Astrocyte (in vitro differentiated cells and primary cell): ENCODE measurements at regions not wholly inside any gene's neighbourhood (a gene's known extent, or its start where the extent isn't known, plus 50 kb on each side); places are given as distances from the start of the nearest gene placed in this dataset.
"Not testable (repeated sequence)": the region's sequence is repeated elsewhere in the genome, so short reads cannot be mapped to it uniquely, and the experiment has no call there.

Experiments used
- DNase-seq: peaks from one replicate; pipeline ENCODE4 v3.0.0-alpha.2; 2010; ENCODE audit warnings: low read depth
- FAIRE-seq: peaks from 2 replicates; lab custom pipeline; 2011; peaks lifted over from hg19 to GRCh38; lab: Jason Lieb, UNC
- H2AFZ ChIP-seq: 2 replicates; pipeline ENCODE4 v1.6.0; 2012; ENCODE audit warnings: low read depth, low read length, inconsistent platforms
- H3K27ac ChIP-seq: 2 replicates; pipeline ENCODE4 v1.5.1; 2011; ENCODE audit warnings: low read depth, low read length, inconsistent platforms
- H3K27me3 ChIP-seq: 2 replicates; pipeline ENCODE4 v1.6.0; 2011; ENCODE audit warnings: low read length, inconsistent platforms; ENCODE audit not compliant: insufficient read depth
- H3K36me3 ChIP-seq: 2 replicates; pipeline ENCODE4 v1.5.1; 2011; ENCODE audit warnings: low read length, inconsistent platforms; ENCODE audit not compliant: insufficient read depth
- H3K4me1 ChIP-seq: 2 replicates; pipeline ENCODE4 v1.5.1; 2011; ENCODE audit warnings: low read length, inconsistent platforms; ENCODE audit not compliant: insufficient read depth
- H3K4me2 ChIP-seq: 2 replicates; pipeline ENCODE4 v1.6.0; 2012; ENCODE audit warnings: low read length, inconsistent platforms
- H3K4me3 ChIP-seq: 2 replicates; pipeline ENCODE4 v1.5.1; 2011; ENCODE audit warnings: low read depth, mild to moderate bottlenecking, low read length, inconsistent platforms; ENCODE audit not compliant: insufficient read depth
- H3K79me2 ChIP-seq: 2 replicates; pipeline ENCODE4 v1.6.0; 2012; ENCODE audit warnings: mild to moderate bottlenecking, low read length, inconsistent platforms; ENCODE audit not compliant: insufficient read depth
- H3K9ac ChIP-seq: 2 replicates; pipeline ENCODE4 v1.6.0; 2012; ENCODE audit warnings: mild to moderate bottlenecking, low read length, inconsistent platforms
- H3K9me3 ChIP-seq: 2 replicates; pipeline ENCODE4 v1.5.1; 2012; ENCODE audit warnings: low read depth, mild to moderate bottlenecking, low read length, inconsistent platforms; ENCODE audit not compliant: insufficient read depth
- H4K20me1 ChIP-seq: 2 replicates; pipeline ENCODE4 v1.6.0; 2012; ENCODE audit warnings: low read length, inconsistent platforms; ENCODE audit not compliant: insufficient read depth
- H3K27ac Mint-ChIP-seq: one replicate; pipeline ENCODE4 v1.8.0; 2021; ENCODE audit warnings: mild to moderate bottlenecking, mixed read lengths; ENCODE audit not compliant: unreplicated experiment
- H3K27me3 Mint-ChIP-seq: one replicate; pipeline ENCODE4 v1.8.0; 2021; ENCODE audit warnings: low read depth, mixed read lengths; ENCODE audit not compliant: unreplicated experiment
- H3K36me3 Mint-ChIP-seq: one replicate; pipeline ENCODE4 v1.8.0; 2021; ENCODE audit warnings: low read depth, mixed read lengths; ENCODE audit not compliant: unreplicated experiment
- H3K4me1 Mint-ChIP-seq: one replicate; pipeline ENCODE4 v1.8.0; 2021; ENCODE audit warnings: low read depth, mixed read lengths; ENCODE audit not compliant: unreplicated experiment
- H3K4me3 Mint-ChIP-seq: one replicate; pipeline ENCODE4 v1.8.0; 2021; ENCODE audit warnings: mild to moderate bottlenecking, moderate library complexity, mixed read lengths; ENCODE audit not compliant: unreplicated experiment
- H3K9me3 Mint-ChIP-seq: one replicate; pipeline ENCODE4 v1.8.0; 2021; ENCODE audit warnings: mild to moderate bottlenecking, mixed read lengths; ENCODE audit not compliant: unreplicated experiment

DNA sequence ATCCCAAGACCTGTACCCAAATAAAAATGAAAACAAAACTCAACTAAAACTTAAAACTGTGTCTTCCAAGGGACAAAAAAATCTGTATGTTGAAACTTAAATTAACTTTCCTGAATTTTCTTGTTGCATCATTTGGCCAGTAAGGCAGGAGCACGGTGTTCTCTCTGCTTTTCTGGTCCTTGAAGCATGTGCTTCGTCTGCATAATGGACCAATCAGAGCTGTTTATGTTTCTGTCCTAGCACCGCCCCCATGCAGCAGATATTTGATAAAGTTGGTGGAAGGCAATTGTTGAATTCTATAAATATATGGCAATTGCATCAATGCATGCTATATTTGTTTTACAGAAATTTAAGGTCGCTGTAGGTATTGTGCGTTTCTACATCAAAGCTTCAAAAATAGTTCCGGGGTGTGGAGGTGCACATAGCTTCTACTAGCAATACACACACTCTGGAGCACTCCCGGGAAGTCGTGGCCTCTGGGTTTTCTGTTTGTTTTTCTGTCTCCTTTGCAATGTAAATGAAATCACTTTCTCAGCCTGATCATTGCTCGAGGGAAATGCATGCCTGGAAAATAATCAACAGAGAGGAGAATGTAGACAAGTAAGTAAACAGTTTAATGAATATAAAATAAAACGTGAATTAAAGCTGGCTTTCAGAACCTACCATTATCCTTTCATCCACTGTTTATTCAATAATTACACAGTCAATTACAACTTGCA lies 206.3 kb downstream of the BCAS1 start:
- not testable (repeated sequence) for H3K36me3 ChIP-seq, H3K27me3 ChIP-seq, H2AFZ ChIP-seq, H3K9ac ChIP-seq, H3K27ac Mint-ChIP-seq, FAIRE-seq, H4K20me1 ChIP-seq, H3K9me3 ChIP-seq, H3K4me2 ChIP-seq, H3K9me3 Mint-ChIP-seq, H3K36me3 Mint-ChIP-seq, H3K27me3 Mint-ChIP-seq, DNase-seq, H3K4me3 ChIP-seq, H3K27ac ChIP-seq, H3K79me2 ChIP-seq, H3K4me3 Mint-ChIP-seq
- H3K4me1 ChIP-seq = peaks cover 19% of the 10 kb centered on the region
- peaks cover 23% of the 10 kb centered on the region for H3K4me1 Mint-ChIP-seq

DNA sequence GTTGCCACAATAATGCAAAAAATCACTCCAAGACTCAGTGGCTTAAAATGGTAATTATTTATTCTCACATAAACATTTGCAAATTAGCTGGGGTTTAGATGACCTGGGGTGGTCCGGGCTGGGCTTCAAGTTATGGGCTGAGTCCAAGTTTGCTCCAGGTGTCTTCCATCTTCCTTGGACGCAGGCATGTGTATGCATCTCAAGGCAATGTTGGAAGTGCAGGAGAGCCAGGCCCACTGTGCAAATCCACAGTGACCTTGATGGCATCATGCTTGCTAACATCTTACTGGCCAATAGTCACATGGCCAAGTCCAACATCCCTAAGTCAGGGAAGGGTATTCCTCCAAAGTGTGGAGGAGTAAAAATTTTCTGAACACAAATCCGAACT lies 206.9 kb downstream of the BCAS1 start:
- H3K36me3 Mint-ChIP-seq, H3K27me3 ChIP-seq, H3K27ac Mint-ChIP-seq, H3K9me3 Mint-ChIP-seq, H3K4me3 ChIP-seq, H2AFZ ChIP-seq, DNase-seq, H3K27me3 Mint-ChIP-seq, H3K9me3 ChIP-seq, H3K27ac ChIP-seq, H3K9ac ChIP-seq, H3K4me2 ChIP-seq, H3K4me3 Mint-ChIP-seq, H4K20me1 ChIP-seq, H3K36me3 ChIP-seq, FAIRE-seq, H3K79me2 ChIP-seq: not testable (repeated sequence)
- peaks cover 23% of the 10 kb centered on the region for H3K4me1 Mint-ChIP-seq
- peaks cover 19% of the 10 kb centered on the region for H3K4me1 ChIP-seq

DNA sequence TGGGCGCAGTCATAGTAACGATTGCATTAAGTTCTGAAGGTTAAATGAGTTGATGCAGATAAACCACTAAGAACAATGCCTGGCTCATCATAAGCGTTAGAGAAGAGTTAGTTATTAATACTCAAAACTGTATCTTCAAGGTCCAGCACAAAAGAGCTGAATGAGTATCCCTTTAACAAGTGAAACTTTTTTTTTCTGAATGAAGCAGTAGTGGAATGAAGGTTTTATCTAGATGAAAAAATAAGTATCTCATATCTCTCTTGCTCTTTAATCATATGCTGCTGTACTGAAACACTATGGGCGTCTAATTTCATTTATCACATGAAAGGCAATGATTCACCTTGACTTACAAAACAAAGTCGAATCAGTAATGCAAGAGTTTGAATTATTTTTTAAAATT lies 207.4 kb downstream of the BCAS1 start:
- not testable (repeated sequence) for DNase-seq

DNA sequence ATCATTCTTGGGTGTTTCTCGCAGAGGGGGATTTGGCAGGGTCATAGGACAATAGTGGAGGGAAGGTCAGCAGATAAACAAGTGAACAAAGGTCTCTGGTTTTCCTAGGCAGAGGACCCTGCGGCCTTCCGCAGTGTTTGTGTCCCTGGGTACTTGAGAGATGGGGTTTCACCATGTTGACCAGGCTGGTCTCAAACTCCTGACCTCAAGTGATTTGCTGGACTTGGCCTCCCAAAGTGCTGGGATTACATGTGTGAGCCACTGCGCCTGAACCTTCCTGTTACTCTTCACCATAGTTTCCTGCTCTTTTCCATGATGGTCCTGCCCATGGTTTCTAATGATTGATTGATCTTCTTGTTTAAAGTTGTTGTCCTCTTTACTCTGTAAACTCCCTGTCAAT lies 207.9 kb downstream of the BCAS1 start:
- not testable (repeated sequence) for H3K27me3 ChIP-seq, FAIRE-seq, H3K79me2 ChIP-seq, H3K27me3 Mint-ChIP-seq, H3K4me3 Mint-ChIP-seq, H3K9ac ChIP-seq, DNase-seq, H3K4me2 ChIP-seq, H2AFZ ChIP-seq, H4K20me1 ChIP-seq, H3K9me3 Mint-ChIP-seq, H3K36me3 ChIP-seq, H3K27ac Mint-ChIP-seq, H3K27ac ChIP-seq, H3K9me3 ChIP-seq, H3K36me3 Mint-ChIP-seq, H3K4me3 ChIP-seq
- peaks cover 19% of the 10 kb centered on the region for H3K4me1 ChIP-seq
- H3K4me1 Mint-ChIP-seq = peaks cover 29% of the 10 kb centered on the region

More for the DNA sequence above, 207.4 kb downstream of the BCAS1 start:
- not testable (repeated sequence) for H3K79me2 ChIP-seq, H3K27me3 ChIP-seq, H3K9me3 Mint-ChIP-seq, H3K9ac ChIP-seq, H4K20me1 ChIP-seq, FAIRE-seq, H3K36me3 ChIP-seq, H3K9me3 ChIP-seq, H3K4me3 Mint-ChIP-seq, H3K4me3 ChIP-seq, H3K27ac Mint-ChIP-seq, H2AFZ ChIP-seq, H3K4me2 ChIP-seq, H3K36me3 Mint-ChIP-seq, H3K27ac ChIP-seq, H3K27me3 Mint-ChIP-seq
- peaks cover 23% of the 10 kb centered on the region for H3K4me1 Mint-ChIP-seq
- H3K4me1 ChIP-seq = peaks cover 19% of the 10 kb centered on the region

DNA sequence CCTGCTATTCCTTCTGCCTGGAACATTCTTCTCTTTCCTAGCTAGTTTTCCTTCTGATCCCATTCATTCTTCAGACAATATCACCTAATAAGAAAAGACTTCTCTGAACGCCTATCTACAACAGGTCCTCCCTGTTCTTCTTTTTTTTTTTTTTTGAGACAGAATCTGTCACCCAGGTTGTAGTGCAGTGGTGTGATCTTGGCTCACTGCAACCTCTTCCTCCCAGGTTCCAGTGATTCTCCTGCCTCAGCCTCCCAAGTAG lies 208.3 kb downstream of the BCAS1 start:
- H3K27ac Mint-ChIP-seq, H3K79me2 ChIP-seq, H2AFZ ChIP-seq, H4K20me1 ChIP-seq, H3K36me3 ChIP-seq, H3K27me3 ChIP-seq, H3K27me3 Mint-ChIP-seq, H3K9me3 ChIP-seq, H3K4me3 ChIP-seq, FAIRE-seq, H3K4me2 ChIP-seq, H3K4me3 Mint-ChIP-seq, H3K27ac ChIP-seq, DNase-seq, H3K36me3 Mint-ChIP-seq, H3K9me3 Mint-ChIP-seq, H3K9ac ChIP-seq: not testable (repeated sequence)
- peaks cover 27% of the 10 kb centered on the region for H3K4me1 Mint-ChIP-seq
- H3K4me1 ChIP-seq = peaks cover 17% of the 10 kb centered on the region
